GM12878 (cell line): ENCODE measurements at regions not wholly inside any gene's neighbourhood (a gene's known extent, or its start where the extent isn't known, plus 50 kb on each side); places are given as distances from the start of the nearest gene placed in this dataset.

Experiments
- ATAC-seq: fragments of 200-7000 bp; cut with Tn5 transposase; 3 replicates; pipeline ENCODE4 v1.9.1; 2020; ENCODE audit warnings: mild to moderate bottlenecking, moderate library complexity
- BruUV-seq: library from RNA; stranded (reverse); fragments of 400-500 nt; replicated peaks from 2 replicates; lab custom pipeline; 2021; lab: Mats Ljungman, UMichigan
- CTCF ChIA-PET: fragments of 300-600 bp; sonication (Branson Sonifier 250); formaldehyde crosslinking; extraction: SDS; loops from one replicate; lab custom pipeline; 2021; ENCODE audit warnings: inconsistent platforms; lab: Yijun Ruan, JAX
- POLR2A ChIA-PET: fragments of 350-600 bp; formaldehyde crosslinking; extraction: SDS; loops from one replicate; lab custom pipeline; 2021; ENCODE audit warnings: inconsistent platforms; lab: Charles Lee
- RAD21 ChIA-PET: fragments of 300-600 bp; sonication (Branson Sonifier 250); formaldehyde crosslinking; loops from one replicate; lab custom pipeline; 2023; ENCODE audit warnings: antibody characterized with exemption; ENCODE audit not compliant: unreplicated experiment; lab: Charles Lee
- SMC1A ChIA-PET: fragments of 300-600 bp; sonication (Branson Sonifier 250); formaldehyde crosslinking; loops from one replicate; lab custom pipeline; 2023; ENCODE audit not compliant: unreplicated experiment, uncharacterized antibody; lab: Charles Lee
- DNase-seq: peaks from one replicate; pipeline ENCODE4 v3.0.0-alpha.2; 2011; ENCODE audit warnings: low read depth, low spot score
- FAIRE-seq: peaks from 3 replicates; lab custom pipeline; 2011; peaks lifted over from hg19 to GRCh38; lab: Jason Lieb, UNC
- H2AFZ ChIP-seq: 2 replicates; pipeline ENCODE4 v1.6.0; 2011; ENCODE audit warnings: low read depth, low read length, control low read depth; ENCODE audit not compliant: control insufficient read depth
- H3K27ac ChIP-seq: 2 replicates; pipeline ENCODE4 v1.5.1; 2011; ENCODE audit warnings: control low read depth; ENCODE audit not compliant: control insufficient read depth, insufficient read depth
- H3K27me3 ChIP-seq, 2 experiments: replicated peaks in 1 of 2; 2 replicates each; pipeline versions ENCODE4 v1.6.0 to v1.6.1; 2011; ENCODE audit warnings: low read length in 1 of 2; ENCODE audit not compliant: control insufficient read depth in 2 of 2, insufficient read depth in 2 of 2
- H3K36me3 ChIP-seq, 2 experiments: 2 replicates each; pipeline ENCODE4 v1.5.1; 2011; ENCODE audit warnings: low read length in 1 of 2; ENCODE audit not compliant: control insufficient read depth in 2 of 2, insufficient read depth in 2 of 2
- H3K4me1 ChIP-seq: 2 replicates; pipeline ENCODE4 v1.6.1; 2011; ENCODE audit warnings: mild to moderate bottlenecking, low read length, moderate library complexity, mixed read lengths; ENCODE audit not compliant: control insufficient read depth, insufficient read depth
- H3K4me2 ChIP-seq: 2 replicates; pipeline ENCODE4 v1.6.0; 2011; ENCODE audit warnings: control low read depth; ENCODE audit not compliant: control insufficient read depth, insufficient read depth
- H3K4me3 ChIP-seq: fragments of 200-600 bp; sonication (generic); 2 replicates; pipeline ENCODE4 v1.5.1; 2016
- H3K79me2 ChIP-seq: 2 replicates; pipeline ENCODE4 v1.6.0; 2011; ENCODE audit warnings: low read length; ENCODE audit not compliant: control insufficient read depth, insufficient read depth
- H3K9ac ChIP-seq: 2 replicates; pipeline ENCODE4 v1.8.0; 2011; ENCODE audit warnings: low read length, control low read depth, mixed read lengths; ENCODE audit not compliant: control insufficient read depth, insufficient read depth
- H3K9me3 ChIP-seq: replicated peaks from 3 replicates; pipeline ENCODE4 v1.5.1; 2011; ENCODE audit warnings: mild to moderate bottlenecking, low read length; ENCODE audit not compliant: control insufficient read depth, insufficient read depth
- H4K20me1 ChIP-seq: 2 replicates; pipeline ENCODE4 v1.6.0; 2011; ENCODE audit not compliant: control insufficient read depth, insufficient read depth
- BACH1 ChIP-seq: fragments of 450-650 bp; IDR thresholded peaks from 2 replicates; pipeline ENCODE4 v1.6.1; 2017; ENCODE audit warnings: mild to moderate bottlenecking, borderline replicate concordance
- CBX3 ChIP-seq: fragments of 200-600 bp; sonication (generic); IDR thresholded peaks from 2 replicates; pipeline ENCODE4 v1.6.1; 2016; ENCODE audit warnings: low read depth, borderline replicate concordance
- CTCF ChIP-seq, 3 experiments: IDR thresholded peaks in 2 of 3; conservative IDR thresholded peaks in 1 of 3; 2 replicates each; pipeline ENCODE4 v1.5.1; 2011; ENCODE audit warnings: low read depth in 3 of 3, low read length in 3 of 3, mild to moderate bottlenecking in 3 of 3, control low read depth in 2 of 3, moderate library complexity in 2 of 3, inconsistent platforms in 1 of 3, mixed read lengths in 1 of 3; ENCODE audit not compliant: control insufficient read depth in 2 of 3, insufficient read depth in 1 of 3; ENCODE audit errors: extremely low read depth in 1 of 3
- EED ChIP-seq: sonication (generic); IDR thresholded peaks from 2 replicates; pipeline ENCODE4 v1.6.1; 2016; ENCODE audit warnings: antibody characterized with exemption, low read depth
- FOXM1 ChIP-seq: IDR thresholded peaks from 2 replicates; pipeline ENCODE4 v1.6.1; 2012; ENCODE audit warnings: low read depth, mild to moderate bottlenecking, inconsistent platforms, low read length, moderate library complexity
- IRF4 ChIP-seq: IDR thresholded peaks from 2 replicates; pipeline ENCODE4 v1.6.1; 2011; ENCODE audit warnings: low read depth, low read length
- KLF5 ChIP-seq: fragments of 450-650 bp; IDR thresholded peaks from 2 replicates; pipeline ENCODE4 v1.6.1; 2014; ENCODE audit warnings: mild to moderate bottlenecking; ENCODE audit not compliant: partially characterized antibody
- NKRF ChIP-seq: fragments of 450-650 bp; conservative IDR thresholded peaks from 2 replicates; pipeline ENCODE4 v1.6.1; 2017; ENCODE audit warnings: mild to moderate bottlenecking, moderate library complexity
- POLR2A ChIP-seq: IDR thresholded peaks from 2 replicates; pipeline ENCODE4 v1.6.1; 2011; ENCODE audit warnings: low read depth, mild to moderate bottlenecking, low read length
- REST ChIP-seq: IDR thresholded peaks from 2 replicates; pipeline ENCODE4 v1.6.1; 2012; ENCODE audit warnings: mild to moderate bottlenecking, low read depth, low read length
- SMC3 ChIP-seq: IDR thresholded peaks from 2 replicates; pipeline ENCODE4 v1.6.1; 2011; ENCODE audit warnings: low read length, improper control_type of control experiment, borderline replicate concordance
- SREBF1 ChIP-seq: IDR thresholded peaks from 2 replicates; pipeline ENCODE4 v1.6.1; 2012; ENCODE audit warnings: mild to moderate bottlenecking, low read length
- WGBS: methylation state at CpG from one replicate; pipeline ENCODE4 v1.1.6; 2016; ENCODE audit warnings: low lambda C conversion rate; ENCODE audit not compliant: insufficient replicate concordance, insufficient coverage; ENCODE audit errors: missing lambda C conversion rate; 5-methylcytosine and 5-hydroxymethylcytosine counted together
- in situ Hi-C: fragments of 300-500 bp; cut with MboI; formaldehyde crosslinking; loops from 9 replicates; pipeline ENCODE4 v1.14.3; 2018; ENCODE audit warnings: mixed read lengths
- intact Hi-C: fragments of 100-400 bp; cut with micrococcal nuclease; formaldehyde crosslinking; loops from one replicate; pipeline ENCODE4 v1.14.2; 2022; ENCODE audit not compliant: unreplicated experiment

GRCh38 chr15:95429345-95429744 lies 901.2 kb upstream of the NR2F2 start:
- Histone ChIP-seq H4K20me1 (no peaks in the 10 kb centered on the region), H2AFZ (no peak overlapping the region), H3K27me3 (no peaks in the 10 kb centered on the region), H3K36me3 (no peaks in the 10 kb centered on the region), H3K4me2 (no peak overlapping the region), H3K4me3 (no peak overlapping the region), H3K9me3 (no peaks in the 10 kb centered on the region), H3K27ac (no peak overlapping the region), H3K79me2 (no peaks in the 10 kb centered on the region), H3K9ac (no peak overlapping the region), H3K4me1 (no peaks in the 10 kb centered on the region)
- FAIRE-seq: no peak
- in situ Hi-C loops (no loop called here), intact Hi-C loops (no loop called here)
- ATAC-seq: no peak
- ChIA-PET CTCF (no interaction called here), RAD21 (no interaction called here), SMC1A (interaction anchor here (0.6 kb wide), 1 partner anchor 395 kb away, joined by 3 read pairs; no protein-coding TSS in a partner anchor), POLR2A (no interaction called here)
- DNase-seq: no peak
- no peak for TF ChIP-seq IRF4
- TF ChIP-seq CTCF (IDR thresholded peaks at IDR 0.05 in 2 of 3, conservative IDR thresholded peaks at IDR 0.05 in 1 of 3; ENCODE audit: control insufficient read depth in 2 of 3, extremely low read depth in 1 of 3, insufficient read depth in 1 of 3, low read depth in 3 of 3, low read length in 3 of 3): no peak
- TF ChIP-seq BACH1: no peak
- TF ChIP-seq NKRF: no peak
- no peak for TF ChIP-seq REST
- no peak for TF ChIP-seq SREBF1
- TF ChIP-seq EED: no peak
- TF ChIP-seq POLR2A: no peak
- no peak for TF ChIP-seq KLF5
- no peak for TF ChIP-seq CBX3
- TF ChIP-seq FOXM1: no peak
- TF ChIP-seq SMC3: no peak
- no TSS peak for BruUV-seq
- WGBS: 54% methylated on average over 4 of the region's 4 CpGs
